ENCODE measurements at regions not wholly inside any gene's neighbourhood (a gene's known extent, or its start where the extent isn't known, plus 50 kb on each side); places are given as distances from the start of the nearest gene placed in this dataset.

DNA sequence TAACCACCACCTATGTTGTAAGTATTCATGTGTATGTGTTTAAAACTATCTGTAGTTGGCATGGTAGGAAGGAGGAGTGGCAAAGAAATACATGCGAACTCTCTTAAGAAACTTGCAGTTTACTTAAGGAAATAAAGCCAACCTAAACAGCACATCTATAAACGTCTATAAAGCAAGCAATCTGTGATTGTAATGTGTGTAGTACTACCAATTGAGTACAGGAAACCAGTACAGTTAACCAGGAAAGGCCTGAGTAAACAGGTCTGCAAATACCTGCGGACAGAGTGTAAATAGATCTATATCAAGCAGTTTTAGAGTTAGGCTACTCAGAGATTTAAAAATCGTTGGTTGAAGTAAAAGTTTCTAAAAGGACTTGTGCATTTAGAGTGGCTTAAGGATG, 59.5 kb upstream of the AMOTL1 start:
- Histone ChIP-seq H3K27me3 (no peaks in the 10 kb centered on the region), H3K4me3 (no peak overlapping the region), H3K4me1 (no peaks in the 10 kb centered on the region), H3K9me3 (no peaks in the 10 kb centered on the region), H3K27ac (no peak overlapping the region), H3K36me3 (no peaks in the 10 kb centered on the region)
- no peak for ATAC-seq (ENCODE audit: low FRiP score in 2 of 2)
- 26 to 27% methylated on average over 4 of the region's 4 CpGs for WGBS, 2 donors
- TF ChIP-seq POLR2AphosphoS5 (IDR thresholded peaks at IDR 0.05) (no peak), CTCF (IDR thresholded peaks at IDR 0.05) (no peak), POLR2A (IDR thresholded peaks at IDR 0.05) (no peak), EP300 (IDR thresholded peaks at IDR 0.05) (no peak)
- no peak for DNase-seq

DNA sequence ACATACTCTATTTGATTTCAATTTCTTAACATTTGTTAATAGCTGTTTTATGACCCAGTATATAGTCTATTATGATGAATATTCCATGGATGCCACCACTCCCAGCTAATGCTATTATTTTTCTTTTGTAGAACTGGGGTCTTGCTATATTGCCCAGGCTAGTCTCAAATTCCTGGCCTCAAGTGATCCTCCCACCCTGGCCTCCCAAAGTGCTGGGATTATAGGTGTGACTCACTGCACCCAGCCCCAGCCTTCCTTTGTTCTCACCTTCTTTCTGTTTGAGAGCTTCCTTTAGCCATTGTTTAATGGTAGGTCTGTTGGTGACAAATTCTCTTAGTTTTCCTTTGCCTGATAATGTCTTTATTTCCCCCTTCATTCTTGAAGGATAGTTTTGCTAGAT, 52.9 kb upstream of the AMOTL1 start:
- DNase-seq = no peak
- no peak for ATAC-seq (ENCODE audit: low FRiP score in 2 of 2)
- Histone ChIP-seq H3K36me3 (no peaks in the 10 kb centered on the region), H3K9me3 (no peaks in the 10 kb centered on the region), H3K4me3 (no peak overlapping the region), H3K4me1 (no peaks in the 10 kb centered on the region), H3K27ac (no peak overlapping the region), H3K27me3 (no peaks in the 10 kb centered on the region)
- no peak for TF ChIP-seq POLR2AphosphoS5 (IDR thresholded peaks at IDR 0.05)
- no peak for TF ChIP-seq EP300 (IDR thresholded peaks at IDR 0.05)
- no peak for TF ChIP-seq CTCF (IDR thresholded peaks at IDR 0.05)
- no peak for TF ChIP-seq POLR2A (IDR thresholded peaks at IDR 0.05)

GRCh38 chr11:94717667-94718066, 50.5 kb upstream of the AMOTL1 start:
- ATAC-seq (ENCODE audit: low FRiP score in 2 of 2) (no peak), DNase-seq (no peak)
- no peaks in the 10 kb centered on the region for H3K27me3 ChIP-seq
- no peaks in the 10 kb centered on the region for H3K4me1 ChIP-seq
- no peaks in the 10 kb centered on the region for H3K9me3 ChIP-seq
- H3K36me3 ChIP-seq = no peaks in the 10 kb centered on the region
- TF ChIP-seq CTCF (IDR thresholded peaks at IDR 0.05) (no peak), POLR2AphosphoS5 (IDR thresholded peaks at IDR 0.05) (no peak), EP300 (IDR thresholded peaks at IDR 0.05) (no peak), POLR2A (IDR thresholded peaks at IDR 0.05) (no peak)
- no peak overlapping the region for H3K27ac ChIP-seq
- H3K4me3 ChIP-seq = no peak overlapping the region
